ENCODE measurements at regions not wholly inside any gene's neighbourhood (a gene's known extent, or its start where the extent isn't known, plus 50 kb on each side); places are given as distances from the start of the nearest gene placed in this dataset.

- DNase-seq = no peak
Observed at GRCh38 chr11:116093065-116093464, 588.9 kb upstream of the CADM1 start.

DNA sequence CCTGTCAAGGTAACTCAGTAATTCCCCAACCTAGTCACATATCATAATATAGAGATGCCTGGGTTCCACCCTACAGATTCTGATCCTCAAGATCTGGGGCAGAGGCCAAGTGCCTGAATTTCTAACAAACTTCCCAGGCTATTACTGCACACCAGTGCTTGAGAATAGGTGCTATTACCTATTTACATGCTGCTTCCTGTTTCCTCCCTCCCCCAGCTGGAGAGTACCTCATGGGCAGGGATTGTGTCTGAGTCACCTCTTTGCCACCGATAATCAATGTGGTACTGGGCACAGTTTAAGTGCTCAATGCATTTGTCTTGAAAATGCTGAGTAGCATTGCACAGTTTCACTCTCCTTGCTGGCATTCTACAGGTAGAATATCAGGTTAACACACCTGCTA lies 582.2 kb upstream of the CADM1 start:
- DNase-seq = no peak

DNA sequence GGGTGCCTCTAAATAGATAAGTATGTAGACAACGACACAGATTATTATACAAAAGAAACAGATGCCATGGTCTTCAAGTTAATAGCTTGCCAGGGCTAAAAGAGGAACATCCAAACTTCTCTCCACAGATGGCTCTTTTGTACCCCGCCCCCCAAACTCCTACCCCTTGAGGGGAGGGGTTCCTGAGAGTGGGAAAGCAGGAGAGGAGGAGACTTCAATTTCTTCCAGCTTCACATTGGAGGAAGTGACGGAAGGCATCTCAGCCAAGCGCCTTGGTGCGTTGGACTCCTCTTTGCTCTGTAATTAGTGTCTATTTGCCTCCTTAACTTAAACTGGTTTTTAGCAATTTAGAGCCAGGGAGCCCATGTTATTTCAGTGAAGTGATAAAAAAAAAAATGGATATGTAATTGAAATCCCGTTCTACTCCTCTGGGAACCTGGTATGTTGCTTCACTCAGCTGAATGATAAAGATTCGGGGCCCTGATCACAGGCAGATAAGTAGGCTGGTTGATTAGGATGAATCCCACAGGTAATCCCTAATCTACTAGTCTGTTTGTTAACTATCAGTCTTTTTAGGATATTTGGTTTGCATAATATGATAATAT lies 580.9 kb upstream of the CADM1 start:
- no peak for DNase-seq

DNA sequence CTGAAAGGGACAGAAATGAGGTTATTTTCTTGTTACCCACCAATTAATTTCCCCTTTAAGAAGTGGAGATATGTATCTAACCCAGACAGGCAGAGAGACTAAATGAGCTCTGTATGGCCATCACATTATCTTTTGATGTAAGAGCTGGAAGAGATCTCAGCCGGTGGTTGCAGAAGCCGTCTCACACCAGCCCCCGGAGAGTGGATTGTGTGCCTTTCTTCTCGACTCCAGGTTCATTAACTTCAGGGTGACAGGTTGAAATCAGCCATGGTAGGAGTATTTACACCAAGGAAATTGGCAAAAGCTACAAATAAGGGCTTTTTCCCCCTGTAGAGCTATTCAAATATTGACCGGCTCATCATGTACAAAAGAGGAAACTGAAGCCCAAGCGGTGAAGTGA lies 580.3 kb upstream of the CADM1 start:
- no peak for DNase-seq

GRCh38 chr11:116082256-116082655 lies 578.0 kb upstream of the CADM1 start:
- DNase-seq = no peak

GRCh38 chr11:116079580-116079979 lies 575.4 kb upstream of the CADM1 start:
- no peak for DNase-seq

DNA sequence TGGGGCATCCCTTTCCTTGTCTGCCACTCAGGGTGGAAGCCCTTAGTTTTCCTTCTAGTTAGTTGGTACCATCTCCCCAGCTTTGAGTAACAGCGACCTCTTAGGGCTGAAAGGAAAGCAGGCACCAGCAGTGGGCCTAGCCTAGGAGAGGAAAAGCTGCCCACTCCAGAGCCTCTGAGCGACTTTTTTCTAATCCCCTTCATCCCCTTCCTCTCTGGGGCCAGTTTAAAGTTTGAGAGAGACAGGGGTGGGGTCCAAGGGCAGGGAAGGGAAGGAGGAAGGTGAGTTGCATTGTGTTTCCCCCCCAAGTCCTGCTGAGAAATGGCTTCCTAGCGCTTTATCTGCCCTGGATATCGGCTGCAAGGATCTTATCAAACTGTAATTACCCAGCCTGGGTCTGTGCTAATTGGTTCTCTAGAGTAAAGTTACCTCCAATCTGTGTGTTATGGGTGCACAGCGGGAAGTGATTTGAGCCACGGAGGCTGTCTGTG lies 573.9 kb upstream of the CADM1 start:
- peak; percentile 32 for DNase-seq

GRCh38 chr11:116077092-116077491 lies 572.9 kb upstream of the CADM1 start:
- no peak for DNase-seq

- no peak for DNase-seq
Observed at GRCh38 chr11:116073854-116074837, 569.9 kb upstream of the CADM1 start.

- DNase-seq = peak; percentile 23
Observed at GRCh38 chr11:116072601-116073410, 568.6 kb upstream of the CADM1 start.

DNA sequence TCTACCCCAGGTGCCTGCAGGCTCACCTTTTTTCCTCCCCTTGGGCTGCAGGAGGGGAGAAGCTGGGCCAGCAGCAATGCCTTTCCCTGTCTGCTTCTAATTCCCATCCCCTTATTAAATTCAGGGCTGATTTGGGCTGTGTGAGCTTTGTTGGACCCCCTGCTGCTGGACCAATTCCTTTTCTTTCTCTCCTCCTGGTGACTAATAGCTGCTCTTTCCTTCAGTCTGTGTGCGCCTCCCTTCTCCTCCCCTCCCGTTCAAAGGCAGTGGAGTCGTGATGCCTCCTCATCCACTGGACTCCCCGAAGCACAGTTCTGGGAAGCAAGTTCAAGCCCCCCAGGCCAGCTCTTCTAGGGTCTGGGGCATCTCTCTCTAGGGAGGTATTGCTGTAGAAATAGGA lies 567.9 kb upstream of the CADM1 start:
- DNase-seq = no peak

- no peak for DNase-seq
Observed at GRCh38 chr11:116071241-116071640, 567.0 kb upstream of the CADM1 start.

- no peak for DNase-seq
Observed at GRCh38 chr11:116070520-116070919, 566.3 kb upstream of the CADM1 start.

- DNase-seq = no peak
Observed at GRCh38 chr11:116066777-116067176, 562.6 kb upstream of the CADM1 start.

DNA sequence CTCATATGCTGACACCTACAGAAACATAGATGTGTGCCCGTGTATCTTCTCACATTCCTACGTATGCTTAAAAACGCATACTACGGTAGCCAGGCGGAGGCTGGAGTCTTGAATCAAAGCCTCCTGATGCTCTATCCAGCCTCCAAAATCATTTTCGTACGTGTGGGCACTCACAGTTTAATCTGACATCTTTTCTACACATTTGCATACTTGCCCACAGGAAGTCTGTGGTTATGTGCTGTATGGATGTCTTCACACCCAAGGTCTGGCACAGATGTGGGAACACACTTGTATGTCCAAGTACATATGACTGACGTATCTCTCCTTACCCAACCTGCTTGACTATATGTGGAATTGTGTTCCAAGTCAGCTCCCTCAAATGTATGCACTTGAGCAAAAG lies 561.8 kb upstream of the CADM1 start:
- DNase-seq = no peak

- DNase-seq = no peak
Observed at GRCh38 chr11:116065191-116065895, 561.1 kb upstream of the CADM1 start.

DNA sequence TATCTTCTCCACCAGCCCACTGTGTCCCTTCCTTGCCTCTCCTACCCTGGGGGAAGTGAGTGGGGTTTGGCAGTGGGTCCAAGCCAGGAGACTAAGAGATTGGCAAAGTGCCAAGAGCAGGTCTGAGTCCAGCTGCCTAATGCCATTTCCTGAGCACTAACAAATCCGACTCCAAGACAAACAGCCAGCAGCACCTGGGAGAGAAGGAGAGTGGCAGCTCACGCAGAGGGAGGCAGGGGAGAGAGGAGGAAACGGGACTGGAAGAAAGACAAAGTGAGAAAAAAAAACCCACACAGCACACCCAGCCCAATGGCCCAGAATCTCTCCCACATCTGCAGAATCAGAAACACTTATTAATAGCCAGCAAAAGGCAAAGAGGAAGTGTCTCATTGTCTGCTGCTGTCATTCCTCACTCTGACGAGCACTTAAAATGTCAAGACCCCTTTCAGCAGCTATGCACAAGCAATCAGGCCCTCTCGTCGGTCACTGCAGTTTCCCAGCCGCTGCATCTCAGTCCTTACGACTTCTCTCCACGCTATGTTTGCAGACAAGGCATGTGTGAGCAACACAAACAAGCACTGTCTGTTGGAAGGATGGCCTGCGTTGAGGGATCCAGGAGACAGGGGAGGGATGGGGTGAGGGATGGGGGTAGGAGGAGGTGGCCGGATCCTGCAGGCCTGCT lies 558.4 kb upstream of the CADM1 start:
- peak; percentile 26 for DNase-seq

GRCh38 chr11:116062129-116062489 lies 557.9 kb upstream of the CADM1 start:
- no peak for DNase-seq

- DNase-seq = no peak
Observed at GRCh38 chr11:116061322-116061721, 557.1 kb upstream of the CADM1 start.

- no peak for DNase-seq
Observed at GRCh38 chr11:116059919-116060318, 555.7 kb upstream of the CADM1 start.

- DNase-seq = no peak
Observed at GRCh38 chr11:116057000-116057399, 552.8 kb upstream of the CADM1 start.

- no peak for DNase-seq
Observed at GRCh38 chr11:116055064-116055463, 550.8 kb upstream of the CADM1 start.

Measured in RPMI8226 (cell line).